Posterior vena cava (tissue), 2 donors: ENCODE measurements at regions not wholly inside any gene's neighbourhood (a gene's known extent, or its start where the extent isn't known, plus 50 kb on each side); places are given as distances from the start of the nearest gene placed in this dataset.
"Not testable (repeated sequence)": the region's sequence is repeated elsewhere in the genome, so short reads cannot be mapped to it uniquely, and the experiment has no call there.

ENCODE experiments used
- DNase-seq: peaks from one replicate; pipeline ENCODE4 v3.0.0-alpha.2; 2020; ENCODE audit warnings: low spot score
- intact Hi-C, 2 donors: fragments of 100-400 bp; cut with DNase I; formaldehyde crosslinking; loops; one replicate each; pipeline versions ENCODE4 v1.14.1 to v1.14.2; 2022 to 2023
- donor health status: DM: yes; HTN: yes; CAD: no.
- donor health status: DM: yes; HTN: yes; CAD: no.

GRCh38 chr2:116754381-116755101 is 1060.0 kb upstream of the DDX18 start:
- intact Hi-C loops = no loop called here
- no peak for DNase-seq

- intact Hi-C loops = no loop called here
- no peak for DNase-seq
Observed at GRCh38 chr2:116761864-116762263, 1052.6 kb upstream of the DDX18 start.

- no peak for DNase-seq
- intact Hi-C loops = no loop called here
Observed at GRCh38 chr2:116769514-116769913, 1045.0 kb upstream of the DDX18 start.

- intact Hi-C loops = no loop called here
Observed at GRCh38 chr2:116776556-116776955, 1037.9 kb upstream of the DDX18 start.

GRCh38 chr2:116787848-116788247 is 1026.6 kb upstream of the DDX18 start:
- no peak for DNase-seq
- intact Hi-C loops = no loop called here

More at GRCh38 chr2:116776556-116776955, 1037.9 kb upstream of the DDX18 start:
- DNase-seq = no peak

- no peak for DNase-seq
- intact Hi-C loops = loop anchor here in 1 of 2 donors (5.0 kb wide), 1 partner anchor 375 kb away; no protein-coding TSS in a partner anchor
Observed at GRCh38 chr2:116802671-116803070, 1011.8 kb upstream of the DDX18 start.

GRCh38 chr2:116804901-116805300 is 1009.6 kb upstream of the DDX18 start:
- DNase-seq = no peak
- intact Hi-C loops = loop anchor here in 1 of 2 donors (5.0 kb wide), 1 partner anchor 372 kb away; no protein-coding TSS in a partner anchor

- not testable (repeated sequence) for DNase-seq
Observed at GRCh38 chr2:116806505-116806904, 1008.0 kb upstream of the DDX18 start.

GRCh38 chr2:116809109-116809508 is 1005.4 kb upstream of the DDX18 start:
- intact Hi-C loops = no loop called here
- DNase-seq = no peak

More at GRCh38 chr2:116806505-116806904, 1008.0 kb upstream of the DDX18 start:
- intact Hi-C loops = not testable (repeated sequence)

GRCh38 chr2:116810071-116810470 is 1004.4 kb upstream of the DDX18 start:
- no peak for DNase-seq
- intact Hi-C loops = no loop called here

- intact Hi-C loops = no loop called here
- no peak for DNase-seq
Observed at GRCh38 chr2:116810645-116811044, 1003.8 kb upstream of the DDX18 start.

GRCh38 chr2:116819355-116819754 is 995.1 kb upstream of the DDX18 start:
- intact Hi-C loops = no loop called here
- DNase-seq = no peak

- intact Hi-C loops = no loop called here
- DNase-seq = no peak
Observed at GRCh38 chr2:116820986-116821385, 993.5 kb upstream of the DDX18 start.

GRCh38 chr2:116829543-116829942 is 984.9 kb upstream of the DDX18 start:
- DNase-seq, intact Hi-C loops: not testable (repeated sequence)

- DNase-seq = no peak
- intact Hi-C loops = no loop called here
Observed at GRCh38 chr2:116832148-116832547, 982.3 kb upstream of the DDX18 start.

- DNase-seq = no peak
- intact Hi-C loops = no loop called here
Observed at GRCh38 chr2:116833052-116833451, 981.4 kb upstream of the DDX18 start.

- intact Hi-C loops = no loop called here
- DNase-seq = no peak
Observed at GRCh38 chr2:116842164-116842563, 972.3 kb upstream of the DDX18 start.

- no peak for DNase-seq
- intact Hi-C loops = no loop called here
Observed at GRCh38 chr2:116859708-116860107, 954.8 kb upstream of the DDX18 start.

- intact Hi-C loops = no loop called here
- DNase-seq = no peak
Observed at GRCh38 chr2:116874021-116874420, 940.5 kb upstream of the DDX18 start.

GRCh38 chr2:116877274-116877673 is 937.2 kb upstream of the DDX18 start:
- no peak for DNase-seq
- intact Hi-C loops = no loop called here

- intact Hi-C loops = no loop called here
- DNase-seq = no peak
Observed at GRCh38 chr2:116877944-116878343, 936.5 kb upstream of the DDX18 start.
